C4-2B (cell line): ENCODE measurements at regions not wholly inside any gene's neighbourhood (a gene's known extent, or its start where the extent isn't known, plus 50 kb on each side); places are given as distances from the start of the nearest gene placed in this dataset.

Experiments
- CTCF ChIP-seq: fragments of 450-650 bp; conservative IDR thresholded peaks from 2 replicates; pipeline ENCODE4 v1.5.1; 2017; ENCODE audit warnings: mild to moderate bottlenecking
- ZFX ChIP-seq: fragments of 450-650 bp; IDR thresholded peaks from 2 replicates; pipeline ENCODE4 v1.6.1; 2017

DNA sequence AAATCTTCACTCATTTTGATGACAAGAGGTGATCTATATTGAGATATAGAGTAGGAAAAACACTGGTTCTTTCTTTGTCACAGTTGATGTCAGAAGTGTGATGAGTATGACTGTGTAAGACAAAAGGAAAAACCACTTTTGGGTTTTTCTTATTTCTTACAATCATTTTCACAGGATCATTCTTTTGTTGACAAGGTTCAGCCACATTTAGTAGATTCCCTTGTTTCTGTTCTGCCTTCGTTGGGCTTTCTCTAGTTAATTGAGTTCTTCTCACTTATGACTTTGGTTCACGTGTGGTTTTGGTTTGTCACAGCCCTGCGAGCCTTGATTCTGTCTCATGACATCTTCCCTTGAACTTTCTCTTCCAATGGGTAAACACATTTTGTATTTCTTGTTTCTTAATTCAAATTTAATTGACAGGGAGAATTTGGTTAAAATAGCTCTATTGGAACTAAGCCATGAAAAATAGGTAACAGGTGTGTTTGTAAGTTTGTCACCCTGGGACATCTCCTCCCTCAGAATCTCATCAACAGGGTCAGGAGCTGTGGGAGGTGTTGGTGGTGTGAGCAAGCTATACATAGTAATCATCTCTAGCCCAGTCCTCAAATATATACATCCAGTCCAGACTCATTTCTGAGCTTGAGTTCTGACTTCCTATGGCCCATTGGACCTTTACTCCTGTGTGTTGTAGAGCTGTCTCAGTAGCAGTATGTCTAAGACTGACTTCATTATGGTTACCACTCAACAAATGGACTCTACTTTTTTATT is 255.3 kb downstream of the BMP4 start:
- no peak for TF ChIP-seq CTCF
- no peak for TF ChIP-seq ZFX
